ENCODE measurements at regions not wholly inside any gene's neighbourhood (a gene's known extent, or its start where the extent isn't known, plus 50 kb on each side); places are given as distances from the start of the nearest gene placed in this dataset.

GRCh38 chr20:37590938-37591490 is 63.3 kb upstream of the BLCAP start:
- no peaks in the 10 kb centered on the region for H3K36me3 ChIP-seq
- no peaks in the 10 kb centered on the region for H3K9me3 ChIP-seq
- no peak for TF ChIP-seq CTCF (IDR thresholded peaks at IDR 0.05)
- no peaks in the 10 kb centered on the region for H3K4me1 ChIP-seq (ENCODE audit: control insufficient read depth in 1 of 2, low read depth in 2 of 2)
- DNase-seq (ENCODE audit: low spot score) (no peak), ATAC-seq (ENCODE audit: insufficient number of reproducible peaks, low FRiP score, low read depth) (no peak)
- no peak overlapping the region for H3K4me3 ChIP-seq
- H3K27me3 ChIP-seq (replicated peaks; ENCODE audit: insufficient read depth) = no peaks in the 10 kb centered on the region
- no peak overlapping the region for H3K27ac ChIP-seq

- ATAC-seq (ENCODE audit: insufficient number of reproducible peaks, low FRiP score, low read depth) = no peak
- H3K27me3 ChIP-seq (replicated peaks; ENCODE audit: insufficient read depth) = no peaks in the 10 kb centered on the region
- no peak for TF ChIP-seq CTCF (IDR thresholded peaks at IDR 0.05)
Measured at GRCh38 chr20:37586078-37586477, 58.4 kb upstream of the BLCAP start.

GRCh38 chr20:37584238-37584807 is 56.6 kb upstream of the BLCAP start:
- H3K36me3 ChIP-seq = no peaks in the 10 kb centered on the region
- no peaks in the 10 kb centered on the region for H3K9me3 ChIP-seq
- H3K4me3 ChIP-seq = no peak overlapping the region
- H3K27ac ChIP-seq = no peak overlapping the region
- ATAC-seq (ENCODE audit: insufficient number of reproducible peaks, low FRiP score, low read depth) (no peak), DNase-seq (ENCODE audit: low spot score) (no peak)
- no peaks in the 10 kb centered on the region for H3K27me3 ChIP-seq (replicated peaks; ENCODE audit: insufficient read depth)
- H3K4me1 ChIP-seq (ENCODE audit: control insufficient read depth in 1 of 2, low read depth in 2 of 2) = no peaks in the 10 kb centered on the region
- TF ChIP-seq CTCF (IDR thresholded peaks at IDR 0.05) = no peak

More at GRCh38 chr20:37586078-37586477, 58.4 kb upstream of the BLCAP start:
- Histone ChIP-seq H3K9me3 (no peaks in the 10 kb centered on the region), H3K4me1 (ENCODE audit: control insufficient read depth in 1 of 2, low read depth in 2 of 2) (no peaks in the 10 kb centered on the region), H3K27ac (no peak overlapping the region), H3K4me3 (no peak overlapping the region), H3K36me3 (no peaks in the 10 kb centered on the region)
- DNase-seq (ENCODE audit: low spot score) = no peak

GRCh38 chr20:37581246-37581645 is 53.6 kb upstream of the BLCAP start:
- Histone ChIP-seq H3K4me1 (ENCODE audit: control insufficient read depth in 1 of 2, low read depth in 2 of 2) (no peaks in the 10 kb centered on the region), H3K27ac (no peak overlapping the region), H3K27me3 (replicated peaks; ENCODE audit: insufficient read depth) (no peaks in the 10 kb centered on the region), H3K36me3 (no peaks in the 10 kb centered on the region), H3K9me3 (no peaks in the 10 kb centered on the region), H3K4me3 (no peak overlapping the region)
- ATAC-seq (ENCODE audit: insufficient number of reproducible peaks, low FRiP score, low read depth) (no peak), DNase-seq (ENCODE audit: low spot score) (no peak)
- no peak for TF ChIP-seq CTCF (IDR thresholded peaks at IDR 0.05)

GRCh38 chr20:37580069-37580468 is 52.4 kb upstream of the BLCAP start:
- no peak for TF ChIP-seq CTCF (IDR thresholded peaks at IDR 0.05)
- ATAC-seq (ENCODE audit: insufficient number of reproducible peaks, low FRiP score, low read depth) (no peak), DNase-seq (ENCODE audit: low spot score) (no peak)
- H3K4me1 ChIP-seq (ENCODE audit: control insufficient read depth in 1 of 2, low read depth in 2 of 2) = no peaks in the 10 kb centered on the region
- H3K9me3 ChIP-seq = no peaks in the 10 kb centered on the region
- H3K27ac ChIP-seq = no peak overlapping the region
- no peaks in the 10 kb centered on the region for H3K27me3 ChIP-seq (replicated peaks; ENCODE audit: insufficient read depth)
- H3K4me3 ChIP-seq = no peak overlapping the region
- H3K36me3 ChIP-seq = no peaks in the 10 kb centered on the region
